ENCODE measurements at regions not wholly inside any gene's neighbourhood (a gene's known extent, or its start where the extent isn't known, plus 50 kb on each side); places are given as distances from the start of the nearest gene placed in this dataset.

- no peak for DNase-seq
Observed at GRCh38 chr7:35331730-35332678, 78.1 kb upstream of the TBX20 start.

GRCh38 chr7:35329026-35329425 is 75.1 kb upstream of the TBX20 start:
- no peak for DNase-seq

- no peak for DNase-seq
Observed at GRCh38 chr7:35319606-35320005, 65.7 kb upstream of the TBX20 start.

- no peak for DNase-seq
Observed at GRCh38 chr7:35316549-35316948, 62.6 kb upstream of the TBX20 start.

- no peak for DNase-seq
Observed at GRCh38 chr7:35315517-35315916, 61.6 kb upstream of the TBX20 start.

- DNase-seq = no peak
Observed at GRCh38 chr7:35314354-35314753, 60.5 kb upstream of the TBX20 start.

GRCh38 chr7:35313575-35313974 is 59.7 kb upstream of the TBX20 start:
- no peak for DNase-seq

All from fibroblast of upper back skin (primary cell).